Tibial artery (tissue), 4 donors: ENCODE measurements at regions not wholly inside any gene's neighbourhood (a gene's known extent, or its start where the extent isn't known, plus 50 kb on each side); places are given as distances from the start of the nearest gene placed in this dataset.

Experiments
- DNase-seq, 2 donors: peaks; one replicate each; pipeline ENCODE4 v3.0.0-alpha.2; 2019
- H3K27ac ChIP-seq, 2 donors: fragments of 200-600 bp; sonication (generic) in 1 of 2; 1 replicate in 1 of 2; 2 replicates in 1 of 2; pipeline ENCODE4 v1.5.1; 2018 to 2019; ENCODE audit warnings: mild to moderate bottlenecking in 1 of 2
- H3K27me3 ChIP-seq, 2 donors: fragments of 200-600 bp; sonication (generic) in 1 of 2; one replicate each; pipeline versions ENCODE4 v1.5.1 to v1.6.0; 2016 to 2019
- H3K36me3 ChIP-seq, 3 donors: fragments of 200-600 bp; sonication (generic) in 2 of 3; one replicate each; pipeline ENCODE4 v1.5.1; 2016 to 2019; ENCODE audit warnings: mild to moderate bottlenecking in 2 of 3
- H3K4me1 ChIP-seq, 4 donors: fragments of 200-600 bp; sonication (generic) in 2 of 4; 1 replicate in 3 of 4; 2 replicates in 1 of 4; pipeline ENCODE4 v1.5.1; 2016 to 2019
- H3K4me3 ChIP-seq, 2 donors: fragments of 200-600 bp; sonication (generic) in 1 of 2; 1 replicate in 1 of 2; 2 replicates in 1 of 2; pipeline ENCODE4 v1.5.1; 2018 to 2019; ENCODE audit warnings: mild to moderate bottlenecking in 2 of 2
- H3K9me3 ChIP-seq, 3 donors: fragments of 200-600 bp; sonication (generic) in 1 of 3; one replicate each; pipeline ENCODE4 v1.5.1; 2016 to 2019
- intact Hi-C: fragments of 100-400 bp; cut with DNase I; formaldehyde crosslinking; loops from one replicate; pipeline ENCODE4 v1.15.0; 2023; ENCODE audit warnings: low total_unique reads
- TF ChIP-seq, protein P1 (sequence below), 2 experiments: fragments of 200-600 bp in 1 of 2; fragments of 450-650 bp in 1 of 2; IDR thresholded peaks; one replicate each; pipeline ENCODE4 v1.5.1; 2017 to 2019; ENCODE audit warnings: antibody characterized with exemption in 2 of 2, mild to moderate bottlenecking in 1 of 2, moderate library complexity in 1 of 2

DNA sequence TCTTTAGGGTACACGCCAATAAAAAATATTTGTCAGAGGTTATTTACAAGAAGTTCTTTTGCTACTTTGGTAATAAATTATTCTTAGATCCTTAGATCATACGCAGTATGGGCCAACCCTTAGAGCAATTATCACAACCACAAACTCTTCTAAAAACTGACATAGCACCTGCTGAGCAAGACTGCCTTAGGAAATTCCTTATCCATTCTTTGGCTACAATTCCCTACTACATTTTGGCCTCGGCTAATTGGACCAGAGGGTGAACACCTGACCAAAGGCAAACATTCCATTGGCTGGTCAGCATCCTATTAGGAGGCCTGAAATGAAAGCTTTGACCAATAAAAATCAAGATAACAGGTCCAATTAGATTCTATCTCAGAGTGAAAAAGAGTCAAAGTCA is 147.6 kb upstream of the CCDC68 start:
- TF ChIP-seq, protein P1, sequence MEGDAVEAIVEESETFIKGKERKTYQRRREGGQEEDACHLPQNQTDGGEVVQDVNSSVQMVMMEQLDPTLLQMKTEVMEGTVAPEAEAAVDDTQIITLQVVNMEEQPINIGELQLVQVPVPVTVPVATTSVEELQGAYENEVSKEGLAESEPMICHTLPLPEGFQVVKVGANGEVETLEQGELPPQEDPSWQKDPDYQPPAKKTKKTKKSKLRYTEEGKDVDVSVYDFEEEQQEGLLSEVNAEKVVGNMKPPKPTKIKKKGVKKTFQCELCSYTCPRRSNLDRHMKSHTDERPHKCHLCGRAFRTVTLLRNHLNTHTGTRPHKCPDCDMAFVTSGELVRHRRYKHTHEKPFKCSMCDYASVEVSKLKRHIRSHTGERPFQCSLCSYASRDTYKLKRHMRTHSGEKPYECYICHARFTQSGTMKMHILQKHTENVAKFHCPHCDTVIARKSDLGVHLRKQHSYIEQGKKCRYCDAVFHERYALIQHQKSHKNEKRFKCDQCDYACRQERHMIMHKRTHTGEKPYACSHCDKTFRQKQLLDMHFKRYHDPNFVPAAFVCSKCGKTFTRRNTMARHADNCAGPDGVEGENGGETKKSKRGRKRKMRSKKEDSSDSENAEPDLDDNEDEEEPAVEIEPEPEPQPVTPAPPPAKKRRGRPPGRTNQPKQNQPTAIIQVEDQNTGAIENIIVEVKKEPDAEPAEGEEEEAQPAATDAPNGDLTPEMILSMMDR (IDR thresholded peaks at IDR 0.05): no peak
- no peaks in the 10 kb centered on the region for H3K36me3 ChIP-seq
- H3K4me1 ChIP-seq: peaks cover 0 to 3% (median 0%) of the 10 kb centered on the region in 4 donors
- no peak overlapping the region for H3K27ac ChIP-seq
- H3K4me3 ChIP-seq: no peak overlapping the region
- H3K27me3 ChIP-seq: no peaks in the 10 kb centered on the region
- H3K9me3 ChIP-seq: no peaks in the 10 kb centered on the region
- DNase-seq: no peak
- intact Hi-C loops: no loop called here

DNA sequence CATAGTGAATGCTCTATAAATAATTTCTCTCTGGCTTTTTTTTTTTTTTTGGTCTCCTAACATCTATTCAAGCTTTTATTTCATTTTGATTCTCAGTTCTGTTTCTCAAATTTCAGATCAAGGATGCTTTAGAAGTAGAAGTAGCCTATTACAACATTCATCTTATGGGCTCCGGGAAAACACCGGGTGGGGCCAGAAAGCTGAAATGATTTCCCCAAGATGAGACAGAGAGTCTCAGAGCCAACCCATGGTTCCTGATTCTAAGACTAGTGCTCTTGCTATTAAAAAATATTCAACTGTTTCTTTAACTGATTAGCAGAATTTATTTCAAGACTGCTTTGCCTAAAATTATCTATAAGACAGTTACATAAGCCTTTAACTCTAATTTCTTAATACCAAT is 147.2 kb upstream of the CCDC68 start:
- Histone ChIP-seq H3K9me3 (no peaks in the 10 kb centered on the region), H3K27ac (no peak overlapping the region), H3K4me1 (peaks cover 0 to 3% (median 0%) of the 10 kb centered on the region in 4 donors), H3K4me3 (no peak overlapping the region), H3K27me3 (no peaks in the 10 kb centered on the region), H3K36me3 (no peaks in the 10 kb centered on the region)
- intact Hi-C loops: no loop called here
- DNase-seq: no peak
- TF ChIP-seq, protein P1 (IDR thresholded peaks at IDR 0.05): no peak

DNA sequence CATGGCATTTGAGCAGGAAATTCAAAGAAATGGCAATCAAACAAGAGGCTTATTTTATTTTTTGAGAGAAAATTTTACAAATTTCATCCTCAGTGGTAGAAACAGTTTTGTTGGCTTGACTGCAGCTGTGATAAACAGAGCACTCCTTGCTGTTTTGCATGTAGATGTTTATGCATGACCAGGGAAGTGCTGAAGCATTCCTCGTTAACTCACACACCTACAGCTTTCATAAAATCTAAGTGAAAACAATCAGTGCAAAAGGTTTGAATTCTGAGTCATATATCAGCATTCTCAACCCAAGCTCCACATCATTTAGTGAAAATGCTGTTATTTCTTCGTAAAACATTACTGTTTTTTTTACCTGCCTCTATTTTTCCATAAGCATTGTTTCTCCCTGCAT is 146.6 kb upstream of the CCDC68 start:
- no peak overlapping the region for H3K27ac ChIP-seq
- no peaks in the 10 kb centered on the region for H3K9me3 ChIP-seq
- DNase-seq: no peak
- no peak overlapping the region for H3K4me3 ChIP-seq
- TF ChIP-seq, protein P1 (IDR thresholded peaks at IDR 0.05): no peak
- intact Hi-C loops: no loop called here
- peaks cover 0 to 3% (median 0%) of the 10 kb centered on the region in 4 donors for H3K4me1 ChIP-seq
- H3K36me3 ChIP-seq: no peaks in the 10 kb centered on the region
- H3K27me3 ChIP-seq: no peaks in the 10 kb centered on the region

DNA sequence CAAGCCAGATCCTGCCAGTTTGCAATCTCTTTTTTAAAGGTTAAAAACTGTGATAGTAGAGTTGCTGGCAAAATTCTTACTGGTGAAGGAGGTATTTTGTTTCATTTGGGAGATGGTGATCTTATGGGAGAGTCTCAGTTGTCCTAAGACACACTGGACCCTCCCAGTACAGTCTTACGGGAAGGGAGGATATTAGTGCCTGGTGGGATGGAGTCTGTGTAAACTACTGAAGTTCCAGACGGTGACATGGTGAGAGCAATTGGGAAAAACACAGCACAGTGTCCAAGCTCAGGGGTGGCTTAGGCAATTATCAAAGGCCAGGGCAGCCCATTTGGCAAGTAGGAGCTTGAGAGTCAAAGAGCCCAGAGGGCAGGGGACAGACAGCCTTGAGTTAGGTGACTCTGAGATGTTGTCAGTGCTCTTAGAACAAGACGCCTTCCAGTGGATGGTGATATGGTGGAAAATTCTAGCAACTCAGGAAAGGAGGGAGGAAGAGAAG is 143.7 kb upstream of the CCDC68 start:
- peaks cover 0 to 3% (median 0%) of the 10 kb centered on the region in 4 donors for H3K4me1 ChIP-seq
- no peaks in the 10 kb centered on the region for H3K27me3 ChIP-seq
- intact Hi-C loops: no loop called here
- H3K27ac ChIP-seq: no peak overlapping the region
- TF ChIP-seq, protein P1 (IDR thresholded peaks at IDR 0.05): no peak
- DNase-seq: no peak
- no peaks in the 10 kb centered on the region for H3K36me3 ChIP-seq
- H3K4me3 ChIP-seq: no peak overlapping the region
- H3K9me3 ChIP-seq: no peaks in the 10 kb centered on the region

DNA sequence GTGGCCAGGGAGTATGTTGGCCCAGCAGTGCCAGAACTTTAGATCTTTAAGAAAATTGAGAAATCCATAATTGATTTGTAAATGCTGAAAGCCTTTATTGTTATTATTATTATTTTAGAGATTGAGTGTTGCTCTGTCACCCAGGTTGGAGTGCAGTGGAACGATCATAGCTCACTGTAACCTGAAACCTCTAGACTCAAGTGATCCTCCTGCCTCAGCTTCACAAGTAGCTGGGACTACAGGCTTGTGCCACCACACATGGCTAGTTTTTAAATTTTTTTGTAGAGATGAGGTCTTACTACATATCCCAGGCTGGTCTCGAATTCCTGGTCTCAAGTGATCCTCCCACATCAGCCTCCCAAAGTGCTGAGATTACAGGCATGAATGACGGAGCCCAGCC is 143.2 kb upstream of the CCDC68 start:
- Histone ChIP-seq H3K9me3 (no peaks in the 10 kb centered on the region), H3K4me1 (peaks cover 0 to 3% (median 0%) of the 10 kb centered on the region in 4 donors), H3K4me3 (no peak overlapping the region), H3K27ac (no peak overlapping the region), H3K36me3 (no peaks in the 10 kb centered on the region), H3K27me3 (no peaks in the 10 kb centered on the region)
- TF ChIP-seq, protein P1 (IDR thresholded peaks at IDR 0.05): no peak
- intact Hi-C loops: no loop called here
- no peak for DNase-seq

DNA sequence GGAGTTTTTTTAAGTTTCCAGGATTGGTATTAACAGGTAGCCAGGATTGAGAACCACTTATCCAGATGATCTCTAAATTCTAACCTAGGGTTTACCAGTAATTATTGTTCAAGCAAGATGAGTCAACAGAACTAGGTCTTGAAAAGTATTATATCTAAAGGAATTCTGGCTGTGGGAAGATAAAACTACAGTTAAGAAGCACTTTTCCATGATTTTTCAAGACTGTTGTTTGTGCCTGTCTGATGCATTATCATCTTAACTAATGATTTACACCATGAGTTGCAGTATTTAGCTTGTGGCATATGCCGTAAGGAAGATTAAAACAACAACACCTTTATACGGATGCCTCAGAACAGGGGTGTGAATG is 142.2 kb upstream of the CCDC68 start:
- peaks cover 0 to 3% (median 0%) of the 10 kb centered on the region in 4 donors for H3K4me1 ChIP-seq
- no peaks in the 10 kb centered on the region for H3K27me3 ChIP-seq
- TF ChIP-seq, protein P1 (IDR thresholded peaks at IDR 0.05): no peak
- H3K27ac ChIP-seq: no peak overlapping the region
- intact Hi-C loops: no loop called here
- H3K36me3 ChIP-seq: no peaks in the 10 kb centered on the region
- H3K9me3 ChIP-seq: no peaks in the 10 kb centered on the region
- no peak for DNase-seq
- H3K4me3 ChIP-seq: no peak overlapping the region
